GM12875 (cell line): ENCODE measurements at regions not wholly inside any gene's neighbourhood (a gene's known extent, or its start where the extent isn't known, plus 50 kb on each side); places are given as distances from the start of the nearest gene placed in this dataset.

ENCODE experiments used
- H3K4me3 ChIP-seq: one replicate; pipeline ENCODE4 v1.5.1; 2011; ENCODE audit warnings: low read depth, low read length, control low read depth
- TF ChIP-seq, protein P1 (sequence below): IDR thresholded peaks from 2 replicates; pipeline ENCODE4 v1.5.1; 2011; ENCODE audit warnings: low read depth, mild to moderate bottlenecking, control low read depth, inconsistent platforms, low read length, moderate library complexity, borderline replicate concordance; ENCODE audit not compliant: insufficient read depth

DNA sequence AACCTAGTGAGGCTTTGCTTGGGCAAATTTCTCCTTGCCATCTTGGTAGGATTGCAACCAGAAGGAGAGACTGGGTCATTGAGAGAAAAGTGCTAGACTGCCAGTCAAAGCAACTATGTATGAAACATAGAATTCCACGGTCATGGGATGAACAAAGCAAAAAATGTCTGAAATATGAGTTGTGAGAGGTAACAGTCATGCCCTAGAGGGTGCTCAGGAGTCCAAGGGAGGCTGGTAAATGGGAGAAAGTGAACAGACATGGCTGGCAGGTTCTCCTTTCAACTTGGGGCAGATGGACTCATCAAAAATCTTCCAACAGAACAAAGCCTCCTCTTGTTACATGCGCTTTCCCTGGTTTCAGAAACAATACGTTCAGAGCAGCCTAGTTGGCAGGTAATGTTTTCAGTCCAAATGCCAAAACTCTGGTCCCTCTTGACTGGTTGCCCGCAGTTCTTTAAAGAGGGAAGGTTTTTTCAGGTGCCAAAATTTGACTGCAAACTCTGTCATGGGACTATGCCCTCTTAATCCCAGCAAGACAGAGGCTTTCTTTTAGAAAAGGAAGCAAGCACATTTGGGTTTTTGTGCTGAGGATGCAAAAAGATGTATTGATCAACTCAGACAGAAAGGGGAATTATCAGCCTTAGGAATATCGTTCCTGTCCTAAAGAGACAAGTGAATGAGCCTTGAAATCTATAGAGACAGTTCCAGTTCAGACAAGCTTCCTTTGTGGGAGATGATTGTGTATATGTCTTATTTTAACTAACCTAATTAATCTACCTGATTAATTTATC, 68.5 kb upstream of the SASH1 start:
- H3K4me3 ChIP-seq = no peak overlapping the region
- TF ChIP-seq, protein P1, sequence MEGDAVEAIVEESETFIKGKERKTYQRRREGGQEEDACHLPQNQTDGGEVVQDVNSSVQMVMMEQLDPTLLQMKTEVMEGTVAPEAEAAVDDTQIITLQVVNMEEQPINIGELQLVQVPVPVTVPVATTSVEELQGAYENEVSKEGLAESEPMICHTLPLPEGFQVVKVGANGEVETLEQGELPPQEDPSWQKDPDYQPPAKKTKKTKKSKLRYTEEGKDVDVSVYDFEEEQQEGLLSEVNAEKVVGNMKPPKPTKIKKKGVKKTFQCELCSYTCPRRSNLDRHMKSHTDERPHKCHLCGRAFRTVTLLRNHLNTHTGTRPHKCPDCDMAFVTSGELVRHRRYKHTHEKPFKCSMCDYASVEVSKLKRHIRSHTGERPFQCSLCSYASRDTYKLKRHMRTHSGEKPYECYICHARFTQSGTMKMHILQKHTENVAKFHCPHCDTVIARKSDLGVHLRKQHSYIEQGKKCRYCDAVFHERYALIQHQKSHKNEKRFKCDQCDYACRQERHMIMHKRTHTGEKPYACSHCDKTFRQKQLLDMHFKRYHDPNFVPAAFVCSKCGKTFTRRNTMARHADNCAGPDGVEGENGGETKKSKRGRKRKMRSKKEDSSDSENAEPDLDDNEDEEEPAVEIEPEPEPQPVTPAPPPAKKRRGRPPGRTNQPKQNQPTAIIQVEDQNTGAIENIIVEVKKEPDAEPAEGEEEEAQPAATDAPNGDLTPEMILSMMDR = no peak

DNA sequence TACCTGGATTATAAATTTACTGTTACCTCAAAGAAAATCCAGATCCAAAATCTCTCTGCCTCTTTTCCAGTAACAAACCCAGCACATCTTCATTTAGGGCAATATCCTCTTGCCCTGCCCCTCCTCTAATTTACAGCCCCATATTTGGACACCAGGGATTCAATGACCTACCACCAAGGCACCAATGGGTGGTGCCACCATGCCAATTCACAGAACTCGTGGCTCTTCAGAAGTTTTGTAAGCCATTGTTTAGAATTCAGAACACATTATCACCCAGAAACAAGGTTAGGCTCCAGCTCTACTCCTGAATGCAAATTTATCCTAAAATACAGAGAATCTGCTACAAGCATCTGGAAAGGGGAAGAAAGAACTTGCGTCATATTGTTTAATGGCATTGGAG, 67.8 kb upstream of the SASH1 start:
- no peak overlapping the region for H3K4me3 ChIP-seq
- TF ChIP-seq, protein P1 = no peak

DNA sequence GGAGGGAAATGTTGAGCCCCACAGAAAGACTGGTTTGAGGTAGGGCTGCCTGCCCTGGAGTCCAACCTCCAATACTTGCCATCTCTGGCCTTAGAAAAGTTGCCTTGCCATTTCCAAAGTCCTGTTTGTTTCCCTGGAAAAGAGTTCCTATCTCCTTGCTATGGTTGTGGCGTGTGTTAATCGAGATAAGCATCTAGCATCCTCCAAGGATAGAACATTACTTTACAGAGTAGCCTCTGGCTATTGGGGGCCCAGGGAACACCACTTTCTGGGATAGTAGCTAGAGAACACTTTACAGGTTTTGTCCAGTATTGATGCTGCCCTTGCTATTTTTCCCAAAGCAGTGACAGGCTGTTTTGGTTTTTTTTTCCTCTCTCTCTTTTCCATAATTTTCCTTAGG, 57.4 kb upstream of the SASH1 start:
- TF ChIP-seq, protein P1 = no peak
- H3K4me3 ChIP-seq = no peak overlapping the region

DNA sequence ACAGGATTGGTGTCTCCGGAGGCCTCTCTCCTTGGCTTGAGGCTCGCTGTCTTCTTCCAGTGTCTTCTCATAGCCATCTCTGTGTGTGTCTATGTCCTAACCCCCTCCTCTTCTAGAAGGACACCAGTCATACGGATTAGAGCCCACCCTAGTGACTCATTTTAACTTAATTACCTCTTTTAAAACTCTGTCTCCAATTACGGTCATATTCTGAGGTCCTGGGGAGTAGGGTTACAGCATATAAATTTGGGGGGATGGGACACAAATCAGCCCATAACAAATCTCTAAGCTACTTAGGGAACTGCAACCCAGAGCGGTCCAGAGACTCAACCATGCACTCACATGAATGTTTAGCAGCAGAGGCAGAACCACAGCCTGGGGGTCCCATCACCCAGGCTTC, 56.1 kb upstream of the SASH1 start:
- TF ChIP-seq, protein P1 = no peak
- H3K4me3 ChIP-seq = no peak overlapping the region

DNA sequence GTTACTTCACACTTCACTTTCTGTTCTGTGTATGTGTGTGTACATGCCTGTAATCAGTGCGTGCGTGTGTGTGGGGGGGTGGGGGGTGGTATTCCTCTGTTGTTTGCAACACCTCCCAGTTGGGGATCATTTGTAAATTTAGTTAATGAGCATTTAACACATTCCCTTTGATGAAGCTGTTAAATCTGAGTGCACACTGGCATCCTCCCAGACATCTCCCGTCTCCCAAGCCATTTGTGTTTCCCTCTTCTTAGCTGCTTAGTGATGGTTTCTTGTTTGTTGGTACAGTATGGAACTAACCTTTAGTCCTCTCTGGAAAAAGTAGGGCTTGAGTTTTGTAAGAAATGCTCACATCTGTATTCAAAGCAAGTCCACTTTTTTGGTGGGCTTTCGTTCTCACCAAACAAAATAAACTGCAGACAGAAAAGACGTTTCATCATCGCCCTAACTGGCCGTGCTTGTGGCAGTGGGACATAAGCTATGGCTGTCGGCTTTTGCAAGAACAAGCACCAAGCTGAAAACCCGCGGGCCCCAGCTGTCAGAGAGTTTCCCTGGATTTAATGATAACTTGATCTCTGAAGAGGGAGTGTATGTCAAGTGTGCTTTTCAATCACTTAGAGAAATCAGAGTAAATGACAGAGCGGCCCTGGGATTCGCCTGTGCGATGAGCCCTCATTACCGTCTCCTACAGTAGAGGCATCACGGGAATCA, 54.9 kb upstream of the SASH1 start:
- TF ChIP-seq, protein P1 = no peak
- H3K4me3 ChIP-seq = no peak overlapping the region

DNA sequence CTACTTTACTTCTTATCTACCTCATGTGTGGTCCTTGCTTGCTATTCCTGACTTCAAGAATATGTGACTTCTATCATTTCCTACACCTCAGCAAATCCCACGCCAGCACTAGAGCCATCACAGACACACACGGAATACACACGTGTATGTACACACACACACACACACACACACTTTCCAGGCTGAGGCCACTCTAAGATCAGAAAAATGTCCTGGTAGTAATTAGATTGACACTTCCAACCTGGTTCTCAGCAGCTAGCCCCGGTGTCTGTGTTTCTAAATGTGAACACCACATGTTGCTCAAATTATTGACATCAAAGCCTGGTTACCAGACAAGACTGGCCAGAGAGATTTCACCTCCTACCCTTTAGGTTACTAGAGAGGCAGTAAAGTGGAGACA, 54.1 kb upstream of the SASH1 start:
- TF ChIP-seq, protein P1 = no peak

DNA sequence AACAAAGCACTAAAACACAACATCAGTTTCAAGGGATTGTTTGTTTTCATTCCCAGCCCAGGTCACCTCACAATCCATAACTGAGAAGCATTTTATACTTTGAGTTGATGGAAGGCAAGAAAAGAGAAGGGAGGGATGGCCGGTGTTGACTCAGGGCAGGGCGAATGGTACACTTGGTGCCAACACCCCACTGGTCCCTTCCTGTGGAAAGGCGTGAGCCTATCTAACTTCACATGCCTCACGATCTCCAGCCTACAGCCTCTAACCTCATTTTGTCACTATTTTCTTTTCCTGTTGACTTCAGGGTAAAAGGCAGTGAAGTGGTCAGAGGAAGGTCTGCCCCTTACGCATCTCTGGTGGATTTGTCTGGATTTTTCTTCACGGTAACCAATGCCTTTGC, 53.5 kb upstream of the SASH1 start:
- no peak overlapping the region for H3K4me3 ChIP-seq
- TF ChIP-seq, protein P1 = no peak

More for the DNA sequence above, 54.1 kb upstream of the SASH1 start:
- no peak overlapping the region for H3K4me3 ChIP-seq
